ENCODE measurements at regions not wholly inside any gene's neighbourhood (a gene's known extent, or its start where the extent isn't known, plus 50 kb on each side); places are given as distances from the start of the nearest gene placed in this dataset.

DNA sequence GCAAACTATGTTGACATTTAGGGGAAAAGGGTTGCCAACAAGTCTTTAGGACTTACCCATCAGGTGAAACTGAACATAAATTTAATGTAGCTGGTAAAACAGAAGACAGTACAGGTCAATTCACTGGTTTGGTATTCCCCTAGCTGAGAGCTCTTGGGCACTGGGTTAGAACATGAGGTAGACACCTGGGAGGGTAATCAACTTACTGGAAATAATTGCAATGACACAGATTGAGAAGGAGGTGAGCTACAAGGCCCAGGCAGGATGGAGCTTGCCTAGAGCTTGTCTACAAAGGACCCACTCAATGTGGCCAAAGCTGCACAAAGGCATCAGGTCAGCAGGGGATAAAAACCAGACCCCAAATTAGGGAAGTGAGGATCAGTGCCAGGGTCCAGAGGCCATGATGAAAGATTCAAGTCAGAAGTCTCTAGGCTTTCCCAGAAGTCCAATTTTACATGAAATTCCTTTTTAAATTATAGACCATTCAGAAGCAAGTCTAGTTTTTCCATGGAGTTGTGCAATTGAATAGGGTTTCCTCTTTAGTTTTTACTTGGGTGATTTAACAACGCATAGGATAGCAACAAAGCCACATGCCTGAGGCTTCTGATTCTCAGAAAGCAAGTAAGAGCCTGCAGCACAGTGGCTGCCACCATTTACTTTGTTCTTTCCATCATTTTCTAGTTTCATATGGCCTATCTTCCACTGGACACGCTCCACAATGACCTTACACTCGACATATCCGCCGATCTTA lies 194.0 kb downstream of the NDFIP2 start:
- ChIA-PET POLR2A (interaction anchor here (0.6 kb wide), 1 partner anchor 515 kb away, joined by 3 read pairs; no protein-coding TSS in a partner anchor), CTCF (interaction anchor here (0.6 kb wide), 1 partner anchor 636 kb away, joined by 3 read pairs; no protein-coding TSS in a partner anchor)
- Histone ChIP-seq H3K9me3 (ENCODE audit: control insufficient read depth in 1 of 2, insufficient read depth in 1 of 2, low read length in 2 of 2) (no peaks in the 10 kb centered on the region), H3K27me3 (ENCODE audit: control insufficient read depth in 1 of 2, insufficient read depth in 2 of 2, low read length in 2 of 2) (no peaks in the 10 kb centered on the region), H3K27ac (ENCODE audit: low read depth in 1 of 2, low read length in 2 of 2) (no peak overlapping the region), H3K4me3 (ENCODE audit: low read length) (no peak overlapping the region), H3K4me1 (ENCODE audit: insufficient read depth, low read length) (no peaks in the 10 kb centered on the region), H3K36me3 (ENCODE audit: insufficient read depth, low read length) (no peaks in the 10 kb centered on the region)
- DNase-seq, result no peak
- Mint-ChIP-seq H3K27me3 (peaks cover 11% of the 10 kb centered on the region), H3K27ac (no peak overlapping the region), H3K36me3 (ENCODE audit: low read depth) (no peaks in the 10 kb centered on the region), H3K9me3 (no peaks in the 10 kb centered on the region), H3K4me1 (ENCODE audit: low read depth) (no peaks in the 10 kb centered on the region), H3K4me3 (no peak overlapping the region)
- TF ChIP-seq CTCF (IDR thresholded peaks at IDR 0.05), result no peak
- no peak for ATAC-seq (ENCODE audit: poor library complexity)
- intact Hi-C loops (cut with DNase I, micrococcal nuclease), result loop anchor here in 1 of 2 experiments (10.0 kb wide), 1 partner anchor 690 kb away; no protein-coding TSS in a partner anchor

- POLR2A ChIA-PET, result interaction anchor here (0.6 kb wide), 1 partner anchor 514 kb away, joined by 3 read pairs; no protein-coding TSS in a partner anchor
- no peaks in the 10 kb centered on the region for H3K4me1 ChIP-seq (ENCODE audit: insufficient read depth, low read length)
- Mint-ChIP-seq H3K4me1 (ENCODE audit: low read depth) (no peaks in the 10 kb centered on the region), H3K27me3 (peaks cover 11% of the 10 kb centered on the region), H3K9me3 (no peaks in the 10 kb centered on the region), H3K27ac (no peak overlapping the region), H3K4me3 (no peak overlapping the region), H3K36me3 (ENCODE audit: low read depth) (no peaks in the 10 kb centered on the region)
- H3K4me3 ChIP-seq (ENCODE audit: low read length), result no peak overlapping the region
- no peak for TF ChIP-seq CTCF (IDR thresholded peaks at IDR 0.05)
- CTCF ChIA-PET, result interaction anchor here (0.6 kb wide), 1 partner anchor 637 kb away, joined by 3 read pairs; no protein-coding TSS in a partner anchor
- DNase-seq (no peak), ATAC-seq (ENCODE audit: poor library complexity) (no peak)
- H3K9me3 ChIP-seq (ENCODE audit: control insufficient read depth in 1 of 2, insufficient read depth in 1 of 2, low read length in 2 of 2), result no peaks in the 10 kb centered on the region
- H3K27me3 ChIP-seq (ENCODE audit: control insufficient read depth in 1 of 2, insufficient read depth in 2 of 2, low read length in 2 of 2), result no peaks in the 10 kb centered on the region
- H3K27ac ChIP-seq (ENCODE audit: low read depth in 1 of 2, low read length in 2 of 2), result no peak overlapping the region
- H3K36me3 ChIP-seq (ENCODE audit: insufficient read depth, low read length), result no peaks in the 10 kb centered on the region
- intact Hi-C loops (cut with DNase I, micrococcal nuclease), result loop anchor here in 1 of 2 experiments (10.0 kb wide), 1 partner anchor 691 kb away; no protein-coding TSS in a partner anchor
Measured at GRCh38 chr13:79673993-79674377, 193.0 kb downstream of the NDFIP2 start.

GRCh38 chr13:79673310-79673992 lies 192.5 kb downstream of the NDFIP2 start:
- H3K4me1 Mint-ChIP-seq (ENCODE audit: low read depth), result no peaks in the 10 kb centered on the region
- intact Hi-C loops (cut with DNase I, micrococcal nuclease), result loop anchor here in 1 of 2 experiments (10.0 kb wide), 1 partner anchor 691 kb away; no protein-coding TSS in a partner anchor
- ChIA-PET CTCF (no interaction called here), POLR2A (no interaction called here)
- H3K36me3 ChIP-seq (ENCODE audit: insufficient read depth, low read length), result no peaks in the 10 kb centered on the region
- H3K4me3 Mint-ChIP-seq, result no peak overlapping the region
- H3K9me3 ChIP-seq (ENCODE audit: control insufficient read depth in 1 of 2, insufficient read depth in 1 of 2, low read length in 2 of 2), result no peaks in the 10 kb centered on the region
- H3K27me3 Mint-ChIP-seq, result peaks cover 12% of the 10 kb centered on the region
- no peaks in the 10 kb centered on the region for H3K4me1 ChIP-seq (ENCODE audit: insufficient read depth, low read length)
- H3K27ac ChIP-seq (ENCODE audit: low read depth in 1 of 2, low read length in 2 of 2), result no peak overlapping the region
- no peak overlapping the region for H3K4me3 ChIP-seq (ENCODE audit: low read length)
- no peaks in the 10 kb centered on the region for H3K27me3 ChIP-seq (ENCODE audit: control insufficient read depth in 1 of 2, insufficient read depth in 2 of 2, low read length in 2 of 2)
- no peak overlapping the region for H3K27ac Mint-ChIP-seq
- no peak for TF ChIP-seq CTCF (IDR thresholded peaks at IDR 0.05)
- ATAC-seq (ENCODE audit: poor library complexity), result no peak
- no peaks in the 10 kb centered on the region for H3K9me3 Mint-ChIP-seq
- DNase-seq, result no peak
- H3K36me3 Mint-ChIP-seq (ENCODE audit: low read depth), result no peaks in the 10 kb centered on the region

Data from CD4-positive, alpha-beta T cell (primary cell).